ENCODE measurements at regions not wholly inside any gene's neighbourhood (a gene's known extent, or its start where the extent isn't known, plus 50 kb on each side); places are given as distances from the start of the nearest gene placed in this dataset.

- DNase-seq (ENCODE audit: low read depth) = no peak
These were observed 116.6 kb upstream of the PLXNC1 start for GRCh38 chr12:94031763-94032162.

- DNase-seq (ENCODE audit: low read depth) = no peak
These were observed 116.0 kb upstream of the PLXNC1 start for GRCh38 chr12:94032368-94032767.

- no peak for DNase-seq (ENCODE audit: low read depth)
These were observed 115.3 kb upstream of the PLXNC1 start for GRCh38 chr12:94033101-94033500.

GRCh38 chr12:94033784-94034183, 114.6 kb upstream of the PLXNC1 start:
- DNase-seq (ENCODE audit: low read depth) = no peak

- DNase-seq (ENCODE audit: low read depth) = no peak
These were observed 110.9 kb upstream of the PLXNC1 start for GRCh38 chr12:94037444-94037843.

GRCh38 chr12:94038605-94039004, 109.8 kb upstream of the PLXNC1 start:
- DNase-seq (ENCODE audit: low read depth) = no peak

- DNase-seq (ENCODE audit: low read depth) = no peak
These were observed 109.1 kb upstream of the PLXNC1 start for GRCh38 chr12:94039199-94039840.

- DNase-seq (ENCODE audit: low read depth) = no peak
These were observed 108.5 kb upstream of the PLXNC1 start for GRCh38 chr12:94039914-94040313.

- no peak for DNase-seq (ENCODE audit: low read depth)
These were observed 106.5 kb upstream of the PLXNC1 start for GRCh38 chr12:94041850-94042249.

GRCh38 chr12:94042321-94042720, 106.1 kb upstream of the PLXNC1 start:
- DNase-seq (ENCODE audit: low read depth) = no peak

- DNase-seq (ENCODE audit: low read depth) = no peak
These were observed 101.6 kb upstream of the PLXNC1 start for GRCh38 chr12:94046626-94047410.

- DNase-seq (ENCODE audit: low read depth) = no peak
These were observed 100.4 kb upstream of the PLXNC1 start for GRCh38 chr12:94047781-94048567.

GRCh38 chr12:94048757-94049156, 99.6 kb upstream of the PLXNC1 start:
- no peak for DNase-seq (ENCODE audit: low read depth)

- DNase-seq (ENCODE audit: low read depth) = no peak
These were observed 98.7 kb upstream of the PLXNC1 start for GRCh38 chr12:94049718-94050117.

- no peak for DNase-seq (ENCODE audit: low read depth)
These were observed 94.7 kb upstream of the PLXNC1 start for GRCh38 chr12:94053676-94054075.

- DNase-seq (ENCODE audit: low read depth) = no peak
These were observed 92.8 kb upstream of the PLXNC1 start for GRCh38 chr12:94055528-94055927.

GRCh38 chr12:94056419-94057158, 91.8 kb upstream of the PLXNC1 start:
- DNase-seq (ENCODE audit: low read depth) = no peak

GRCh38 chr12:94057262-94058151, 90.9 kb upstream of the PLXNC1 start:
- peak; percentile 17 for DNase-seq (ENCODE audit: low read depth)

- DNase-seq (ENCODE audit: low read depth) = no peak
These were observed 88.7 kb upstream of the PLXNC1 start for GRCh38 chr12:94059394-94060368.

- DNase-seq (ENCODE audit: low read depth) = no peak
These were observed 86.2 kb upstream of the PLXNC1 start for GRCh38 chr12:94062194-94062593.

Data from HS-27A (cell line).